GM23338 (cell line): ENCODE measurements at regions not wholly inside any gene's neighbourhood (a gene's known extent, or its start where the extent isn't known, plus 50 kb on each side); places are given as distances from the start of the nearest gene placed in this dataset.

Experiments used
- CREB1 ChIP-seq: fragments of 250-450 bp; sonication (Bioruptor Pico); IDR thresholded peaks from 2 replicates; pipeline ENCODE4 v1.5.0; 2020; ENCODE audit warnings: low read depth, mild to moderate bottlenecking, moderate library complexity
- EZH2 ChIP-seq: fragments of 200-600 bp; sonication (generic); IDR thresholded peaks from one replicate; pipeline ENCODE4 v1.8.0; 2017; ENCODE audit warnings: antibody characterized with exemption, mild to moderate bottlenecking, low read depth; ENCODE audit not compliant: unreplicated experiment
- EZH2phosphoT487 ChIP-seq: fragments of 200-600 bp; sonication (generic); IDR thresholded peaks from one replicate; pipeline ENCODE4 v1.8.1; 2018; ENCODE audit warnings: antibody characterized with exemption; ENCODE audit not compliant: unreplicated experiment
- NANOG ChIP-seq: IDR thresholded peaks from 2 replicates; pipeline ENCODE4 v1.6.1; 2016; ENCODE audit warnings: antibody characterized with exemption, borderline replicate concordance
- POLR2AphosphoS5 ChIP-seq: IDR thresholded peaks from 2 replicates; pipeline ENCODE4 v1.6.1; 2016; ENCODE audit warnings: antibody characterized with exemption, low read depth
- ZNF114 ChIP-seq: fragments of 250-450 bp; sonication (Bioruptor Pico); IDR thresholded peaks from 2 replicates; pipeline ENCODE4 v1.5.0; 2020; ENCODE audit warnings: mild to moderate bottlenecking, moderate library complexity
- TF ChIP-seq, protein P1 (sequence below), 2 experiments: fragments of 200-600 bp in 1 of 2; sonication (generic) in 1 of 2; conservative IDR thresholded peaks; 2 replicates each; pipeline versions ENCODE4 v1.5.1 to v1.6.1; 2016 to 2017; ENCODE audit warnings: antibody characterized with exemption in 2 of 2, low read depth in 2 of 2, mild to moderate bottlenecking in 2 of 2, moderate library complexity in 1 of 2
- TF ChIP-seq, protein P2 (sequence below): IDR thresholded peaks from 2 replicates; pipeline ENCODE4 v1.6.1; 2016; ENCODE audit warnings: antibody characterized with exemption
- TF ChIP-seq, protein P3 (sequence below): fragments of 250-450 bp; sonication (Bioruptor Pico); IDR thresholded peaks from 2 replicates; pipeline ENCODE4 v1.5.0; 2020; ENCODE audit warnings: mild to moderate bottlenecking, moderate library complexity
- TF ChIP-seq, protein P4 (sequence below): IDR thresholded peaks from one replicate; pipeline ENCODE4 v1.6.1; 2018; ENCODE audit warnings: antibody characterized with exemption; ENCODE audit not compliant: unreplicated experiment

DNA sequence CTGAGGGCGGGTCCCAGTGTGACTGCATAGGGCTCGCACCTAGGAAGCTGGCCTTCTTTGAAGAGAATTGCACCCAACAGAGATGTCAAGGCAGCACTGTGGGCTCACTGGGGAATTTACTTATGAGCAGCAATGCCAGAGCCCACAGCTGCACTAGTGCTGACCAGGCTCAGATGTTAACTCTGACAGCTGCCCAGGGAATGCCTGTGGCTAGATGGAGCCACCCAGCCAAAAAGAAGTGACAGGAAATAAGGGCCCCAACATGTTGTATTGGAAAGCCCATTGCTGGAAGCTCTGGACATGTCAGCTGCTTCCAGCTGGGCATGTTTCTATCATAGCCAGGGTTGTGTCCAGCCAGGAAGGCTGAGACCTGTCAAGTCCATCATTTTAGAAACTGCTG, 90.9 kb upstream of the ZNF280D start:
- no peak for TF ChIP-seq EZH2
- TF ChIP-seq, protein P1, sequence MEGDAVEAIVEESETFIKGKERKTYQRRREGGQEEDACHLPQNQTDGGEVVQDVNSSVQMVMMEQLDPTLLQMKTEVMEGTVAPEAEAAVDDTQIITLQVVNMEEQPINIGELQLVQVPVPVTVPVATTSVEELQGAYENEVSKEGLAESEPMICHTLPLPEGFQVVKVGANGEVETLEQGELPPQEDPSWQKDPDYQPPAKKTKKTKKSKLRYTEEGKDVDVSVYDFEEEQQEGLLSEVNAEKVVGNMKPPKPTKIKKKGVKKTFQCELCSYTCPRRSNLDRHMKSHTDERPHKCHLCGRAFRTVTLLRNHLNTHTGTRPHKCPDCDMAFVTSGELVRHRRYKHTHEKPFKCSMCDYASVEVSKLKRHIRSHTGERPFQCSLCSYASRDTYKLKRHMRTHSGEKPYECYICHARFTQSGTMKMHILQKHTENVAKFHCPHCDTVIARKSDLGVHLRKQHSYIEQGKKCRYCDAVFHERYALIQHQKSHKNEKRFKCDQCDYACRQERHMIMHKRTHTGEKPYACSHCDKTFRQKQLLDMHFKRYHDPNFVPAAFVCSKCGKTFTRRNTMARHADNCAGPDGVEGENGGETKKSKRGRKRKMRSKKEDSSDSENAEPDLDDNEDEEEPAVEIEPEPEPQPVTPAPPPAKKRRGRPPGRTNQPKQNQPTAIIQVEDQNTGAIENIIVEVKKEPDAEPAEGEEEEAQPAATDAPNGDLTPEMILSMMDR (conservative IDR thresholded peaks at IDR 0.05; ENCODE audit: low read depth in 2 of 2) = no peak
- TF ChIP-seq, protein P2, sequence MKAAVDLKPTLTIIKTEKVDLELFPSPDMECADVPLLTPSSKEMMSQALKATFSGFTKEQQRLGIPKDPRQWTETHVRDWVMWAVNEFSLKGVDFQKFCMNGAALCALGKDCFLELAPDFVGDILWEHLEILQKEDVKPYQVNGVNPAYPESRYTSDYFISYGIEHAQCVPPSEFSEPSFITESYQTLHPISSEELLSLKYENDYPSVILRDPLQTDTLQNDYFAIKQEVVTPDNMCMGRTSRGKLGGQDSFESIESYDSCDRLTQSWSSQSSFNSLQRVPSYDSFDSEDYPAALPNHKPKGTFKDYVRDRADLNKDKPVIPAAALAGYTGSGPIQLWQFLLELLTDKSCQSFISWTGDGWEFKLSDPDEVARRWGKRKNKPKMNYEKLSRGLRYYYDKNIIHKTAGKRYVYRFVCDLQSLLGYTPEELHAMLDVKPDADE = no peak
- TF ChIP-seq POLR2AphosphoS5 = no peak
- TF ChIP-seq, protein P3, sequence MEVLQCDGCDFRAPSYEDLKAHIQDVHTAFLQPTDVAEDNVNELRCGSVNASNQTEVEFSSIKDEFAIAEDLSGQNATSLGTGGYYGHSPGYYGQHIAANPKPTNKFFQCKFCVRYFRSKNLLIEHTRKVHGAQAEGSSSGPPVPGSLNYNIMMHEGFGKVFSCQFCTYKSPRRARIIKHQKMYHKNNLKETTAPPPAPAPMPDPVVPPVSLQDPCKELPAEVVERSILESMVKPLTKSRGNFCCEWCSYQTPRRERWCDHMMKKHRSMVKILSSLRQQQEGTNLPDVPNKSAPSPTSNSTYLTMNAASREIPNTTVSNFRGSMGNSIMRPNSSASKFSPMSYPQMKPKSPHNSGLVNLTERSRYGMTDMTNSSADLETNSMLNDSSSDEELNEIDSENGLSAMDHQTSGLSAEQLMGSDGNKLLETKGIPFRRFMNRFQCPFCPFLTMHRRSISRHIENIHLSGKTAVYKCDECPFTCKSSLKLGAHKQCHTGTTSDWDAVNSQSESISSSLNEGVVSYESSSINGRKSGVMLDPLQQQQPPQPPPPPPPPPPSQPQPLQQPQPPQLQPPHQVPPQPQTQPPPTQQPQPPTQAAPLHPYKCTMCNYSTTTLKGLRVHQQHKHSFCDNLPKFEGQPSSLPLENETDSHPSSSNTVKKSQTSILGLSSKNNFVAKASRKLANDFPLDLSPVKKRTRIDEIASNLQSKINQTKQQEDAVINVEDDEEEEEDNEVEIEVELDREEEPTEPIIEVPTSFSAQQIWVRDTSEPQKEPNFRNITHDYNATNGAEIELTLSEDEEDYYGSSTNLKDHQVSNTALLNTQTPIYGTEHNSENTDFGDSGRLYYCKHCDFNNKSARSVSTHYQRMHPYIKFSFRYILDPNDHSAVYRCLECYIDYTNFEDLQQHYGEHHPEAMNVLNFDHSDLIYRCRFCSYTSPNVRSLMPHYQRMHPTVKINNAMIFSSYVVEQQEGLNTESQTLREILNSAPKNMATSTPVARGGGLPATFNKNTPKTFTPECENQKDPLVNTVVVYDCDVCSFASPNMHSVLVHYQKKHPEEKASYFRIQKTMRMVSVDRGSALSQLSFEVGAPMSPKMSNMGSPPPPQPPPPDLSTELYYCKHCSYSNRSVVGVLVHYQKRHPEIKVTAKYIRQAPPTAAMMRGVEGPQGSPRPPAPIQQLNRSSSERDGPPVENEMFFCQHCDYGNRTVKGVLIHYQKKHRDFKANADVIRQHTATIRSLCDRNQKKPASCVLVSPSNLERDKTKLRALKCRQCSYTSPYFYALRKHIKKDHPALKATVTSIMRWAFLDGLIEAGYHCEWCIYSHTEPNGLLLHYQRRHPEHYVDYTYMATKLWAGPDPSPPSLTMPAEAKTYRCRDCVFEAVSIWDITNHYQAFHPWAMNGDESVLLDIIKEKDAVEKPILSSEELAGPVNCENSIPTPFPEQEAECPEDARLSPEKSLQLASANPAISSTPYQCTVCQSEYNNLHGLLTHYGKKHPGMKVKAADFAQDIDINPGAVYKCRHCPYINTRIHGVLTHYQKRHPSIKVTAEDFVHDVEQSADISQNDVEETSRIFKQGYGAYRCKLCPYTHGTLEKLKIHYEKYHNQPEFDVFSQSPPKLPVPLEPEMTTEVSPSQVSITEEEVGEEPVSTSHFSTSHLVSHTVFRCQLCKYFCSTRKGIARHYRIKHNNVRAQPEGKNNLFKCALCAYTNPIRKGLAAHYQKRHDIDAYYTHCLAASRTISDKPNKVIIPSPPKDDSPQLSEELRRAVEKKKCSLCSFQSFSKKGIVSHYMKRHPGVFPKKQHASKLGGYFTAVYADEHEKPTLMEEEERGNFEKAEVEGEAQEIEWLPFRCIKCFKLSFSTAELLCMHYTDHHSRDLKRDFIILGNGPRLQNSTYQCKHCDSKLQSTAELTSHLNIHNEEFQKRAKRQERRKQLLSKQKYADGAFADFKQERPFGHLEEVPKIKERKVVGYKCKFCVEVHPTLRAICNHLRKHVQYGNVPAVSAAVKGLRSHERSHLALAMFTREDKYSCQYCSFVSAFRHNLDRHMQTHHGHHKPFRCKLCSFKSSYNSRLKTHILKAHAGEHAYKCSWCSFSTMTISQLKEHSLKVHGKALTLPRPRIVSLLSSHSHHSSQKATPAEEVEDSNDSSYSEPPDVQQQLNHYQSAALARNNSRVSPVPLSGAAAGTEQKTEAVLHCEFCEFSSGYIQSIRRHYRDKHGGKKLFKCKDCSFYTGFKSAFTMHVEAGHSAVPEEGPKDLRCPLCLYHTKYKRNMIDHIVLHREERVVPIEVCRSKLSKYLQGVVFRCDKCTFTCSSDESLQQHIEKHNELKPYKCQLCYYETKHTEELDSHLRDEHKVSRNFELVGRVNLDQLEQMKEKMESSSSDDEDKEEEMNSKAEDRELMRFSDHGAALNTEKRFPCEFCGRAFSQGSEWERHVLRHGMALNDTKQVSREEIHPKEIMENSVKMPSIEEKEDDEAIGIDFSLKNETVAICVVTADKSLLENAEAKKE (CRISPR knock-in tag) = no peak
- TF ChIP-seq EZH2phosphoT487 = no peak
- TF ChIP-seq ZNF114 (CRISPR knock-in tag) = no peak
- TF ChIP-seq, protein P4, sequence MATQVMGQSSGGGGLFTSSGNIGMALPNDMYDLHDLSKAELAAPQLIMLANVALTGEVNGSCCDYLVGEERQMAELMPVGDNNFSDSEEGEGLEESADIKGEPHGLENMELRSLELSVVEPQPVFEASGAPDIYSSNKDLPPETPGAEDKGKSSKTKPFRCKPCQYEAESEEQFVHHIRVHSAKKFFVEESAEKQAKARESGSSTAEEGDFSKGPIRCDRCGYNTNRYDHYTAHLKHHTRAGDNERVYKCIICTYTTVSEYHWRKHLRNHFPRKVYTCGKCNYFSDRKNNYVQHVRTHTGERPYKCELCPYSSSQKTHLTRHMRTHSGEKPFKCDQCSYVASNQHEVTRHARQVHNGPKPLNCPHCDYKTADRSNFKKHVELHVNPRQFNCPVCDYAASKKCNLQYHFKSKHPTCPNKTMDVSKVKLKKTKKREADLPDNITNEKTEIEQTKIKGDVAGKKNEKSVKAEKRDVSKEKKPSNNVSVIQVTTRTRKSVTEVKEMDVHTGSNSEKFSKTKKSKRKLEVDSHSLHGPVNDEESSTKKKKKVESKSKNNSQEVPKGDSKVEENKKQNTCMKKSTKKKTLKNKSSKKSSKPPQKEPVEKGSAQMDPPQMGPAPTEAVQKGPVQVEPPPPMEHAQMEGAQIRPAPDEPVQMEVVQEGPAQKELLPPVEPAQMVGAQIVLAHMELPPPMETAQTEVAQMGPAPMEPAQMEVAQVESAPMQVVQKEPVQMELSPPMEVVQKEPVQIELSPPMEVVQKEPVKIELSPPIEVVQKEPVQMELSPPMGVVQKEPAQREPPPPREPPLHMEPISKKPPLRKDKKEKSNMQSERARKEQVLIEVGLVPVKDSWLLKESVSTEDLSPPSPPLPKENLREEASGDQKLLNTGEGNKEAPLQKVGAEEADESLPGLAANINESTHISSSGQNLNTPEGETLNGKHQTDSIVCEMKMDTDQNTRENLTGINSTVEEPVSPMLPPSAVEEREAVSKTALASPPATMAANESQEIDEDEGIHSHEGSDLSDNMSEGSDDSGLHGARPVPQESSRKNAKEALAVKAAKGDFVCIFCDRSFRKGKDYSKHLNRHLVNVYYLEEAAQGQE = no peak
- TF ChIP-seq CREB1 (CRISPR knock-in tag) = no peak
- no peak for TF ChIP-seq NANOG
